GM21717 (cell line): ENCODE measurements at regions not wholly inside any gene's neighbourhood (a gene's known extent, or its start where the extent isn't known, plus 50 kb on each side); places are given as distances from the start of the nearest gene placed in this dataset.
"Not testable (repeated sequence)": the region's sequence is repeated elsewhere in the genome, so short reads cannot be mapped to it uniquely, and the experiment has no call there.

ENCODE experiments used
- ATAC-seq: cut with Tn5 transposase; IDR thresholded peaks from one replicate; pipeline ENCODE4 v1.9.1; 2021; ENCODE audit warnings: mild to moderate bottlenecking, moderate library complexity; ENCODE audit not compliant: unreplicated experiment

DNA sequence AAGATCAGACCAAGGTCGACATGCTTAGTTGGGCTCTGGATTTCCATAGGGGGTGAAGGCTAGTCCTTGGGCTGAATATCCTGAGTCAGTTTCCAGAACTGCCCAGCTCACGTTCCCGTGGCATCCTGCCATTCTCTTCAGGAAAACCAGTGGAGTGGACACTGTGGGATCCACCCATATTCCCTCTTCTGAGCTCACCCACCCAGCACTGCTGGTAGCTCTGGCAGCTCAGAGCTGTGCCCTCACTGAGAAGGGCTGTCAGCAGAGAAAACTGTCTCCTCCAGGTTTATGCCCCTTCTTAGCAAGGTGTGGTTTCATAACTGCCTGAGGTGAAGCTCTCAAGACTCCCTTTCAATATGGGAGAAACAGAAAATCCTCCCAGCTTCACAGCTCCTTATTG lies 111.7 kb downstream of the GGTLC2 start:
- no peak for ATAC-seq

DNA sequence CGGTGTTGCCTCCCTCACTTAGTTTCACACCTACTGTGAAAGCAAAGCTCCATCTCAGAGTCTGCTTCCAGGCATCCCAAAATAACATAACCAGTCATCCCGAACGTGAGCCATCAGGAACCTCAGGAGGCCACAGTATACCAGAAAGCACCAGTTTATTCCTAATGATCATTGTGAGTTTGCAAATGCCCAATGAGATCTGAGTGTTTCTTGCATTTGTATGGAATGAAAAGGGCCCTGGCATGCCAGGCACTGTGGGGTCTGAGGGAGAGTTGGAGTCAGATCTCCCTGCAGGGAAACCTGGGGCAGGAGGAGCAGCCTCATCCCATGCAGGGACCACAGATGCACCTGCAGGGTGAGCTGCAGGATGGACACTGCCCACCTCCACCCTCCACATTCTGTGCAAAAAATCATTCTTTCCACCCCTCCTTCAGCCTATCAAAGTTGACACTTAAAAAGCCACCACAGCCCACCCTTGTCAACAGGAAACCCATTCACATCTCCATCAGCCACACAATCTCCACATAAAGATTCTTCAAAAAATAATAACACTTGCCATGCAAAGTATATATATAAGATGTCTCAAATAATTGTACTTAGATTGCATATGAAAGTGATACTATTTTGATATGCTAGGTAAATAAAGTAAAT lies 112.3 kb downstream of the GGTLC2 start:
- ATAC-seq: not testable (repeated sequence)

DNA sequence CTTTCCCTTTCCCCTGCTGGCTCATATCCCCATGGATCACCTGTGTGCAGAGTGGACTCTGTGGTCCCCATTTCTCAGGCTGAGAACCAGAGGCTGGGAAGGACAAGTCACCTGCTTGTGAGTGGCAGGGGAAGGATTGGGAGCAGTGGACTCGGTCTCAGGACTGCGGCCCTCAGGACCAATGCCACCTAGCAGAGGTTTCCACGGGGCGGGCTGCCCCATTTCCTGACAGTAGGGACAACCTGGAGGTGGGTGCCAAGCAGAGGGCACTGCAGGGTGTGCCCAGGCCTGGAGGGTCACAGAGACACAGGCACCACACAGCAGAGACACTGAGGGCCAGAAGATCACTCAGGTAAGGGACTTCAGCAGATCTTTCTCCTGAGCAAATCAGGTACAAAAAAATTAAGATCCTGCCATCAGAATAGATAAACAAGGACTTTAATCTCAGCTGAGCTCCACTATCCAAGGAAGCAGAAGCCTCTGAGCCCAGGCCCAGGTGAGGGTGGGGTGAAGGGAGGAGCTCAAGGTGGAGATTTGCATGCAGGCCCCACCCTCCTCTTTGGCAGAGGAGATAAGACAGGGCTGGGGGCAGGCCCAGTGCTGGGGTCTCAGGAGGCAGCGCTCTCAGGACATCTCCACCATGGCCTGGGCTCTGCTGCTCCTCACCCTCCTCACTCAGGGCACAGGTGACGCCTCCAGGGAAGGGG lies 113.8 kb downstream of the GGTLC2 start:
- not testable (repeated sequence) for ATAC-seq

DNA sequence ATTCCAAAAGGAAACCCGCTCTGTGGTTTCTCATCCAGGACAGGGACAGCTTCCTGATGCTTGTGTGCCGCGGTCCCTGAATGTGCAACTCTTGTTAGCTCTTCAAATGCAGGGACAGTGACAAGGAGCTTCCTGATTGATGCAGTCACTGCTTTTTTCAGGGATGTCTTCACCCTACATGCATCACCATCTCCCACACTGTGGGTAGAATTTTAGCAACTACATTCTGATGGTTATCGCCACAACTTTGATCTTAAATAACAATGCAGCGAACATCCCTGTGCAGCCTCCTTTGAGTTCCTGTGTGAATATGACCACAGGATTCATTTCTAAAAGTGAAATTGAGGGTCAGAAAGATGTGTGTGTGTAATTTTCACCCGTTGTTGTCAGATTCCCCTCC lies 115.0 kb downstream of the GGTLC2 start:
- no peak for ATAC-seq

DNA sequence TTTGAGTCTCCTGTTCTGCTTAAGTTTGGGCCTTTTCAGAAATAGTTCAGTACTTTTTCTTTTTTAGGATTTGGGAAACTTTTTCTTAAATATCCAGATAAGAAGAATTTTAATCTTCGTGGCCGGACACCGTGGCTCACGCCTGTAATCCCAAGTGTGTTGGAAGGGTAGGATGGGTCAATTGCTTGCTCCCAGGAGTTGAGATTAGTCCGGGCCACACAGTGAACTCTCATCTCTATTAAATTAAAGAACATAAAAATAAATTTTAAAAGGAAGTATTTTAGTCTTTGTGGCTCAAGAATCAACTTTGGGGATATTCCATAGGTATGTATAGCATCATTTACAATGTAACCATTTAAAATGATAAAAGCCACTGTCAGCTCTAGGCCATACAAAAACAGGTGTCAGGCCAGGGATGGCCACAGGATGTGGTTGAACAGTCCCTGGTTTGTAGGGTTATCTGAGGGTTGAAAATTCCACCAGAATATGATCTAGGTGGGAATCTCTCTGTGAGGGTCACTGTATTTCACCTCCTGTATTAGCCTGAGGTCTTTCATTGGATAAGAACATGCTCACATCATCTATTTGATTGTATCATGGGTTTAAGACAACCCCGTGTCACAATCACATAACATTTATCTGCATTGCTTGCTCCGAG lies 115.6 kb downstream of the GGTLC2 start:
- no peak for ATAC-seq

DNA sequence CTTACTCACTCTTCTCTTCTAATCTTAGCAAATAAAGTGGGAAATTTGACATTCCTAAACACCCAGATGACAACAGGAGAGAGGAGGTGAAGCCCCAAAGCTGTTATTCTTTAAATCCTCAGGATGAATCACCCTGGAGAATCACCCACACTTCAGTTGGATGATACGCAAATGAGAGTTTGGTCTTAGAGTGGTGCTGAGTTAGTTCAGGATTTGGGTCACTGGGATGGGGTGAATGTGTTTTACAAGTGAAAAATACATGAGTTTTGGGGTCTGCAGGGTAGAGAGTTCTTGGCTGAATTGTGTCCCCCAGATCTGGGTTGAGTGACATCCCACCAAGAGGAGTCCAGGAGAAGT lies 117.2 kb downstream of the GGTLC2 start:
- no peak for ATAC-seq

DNA sequence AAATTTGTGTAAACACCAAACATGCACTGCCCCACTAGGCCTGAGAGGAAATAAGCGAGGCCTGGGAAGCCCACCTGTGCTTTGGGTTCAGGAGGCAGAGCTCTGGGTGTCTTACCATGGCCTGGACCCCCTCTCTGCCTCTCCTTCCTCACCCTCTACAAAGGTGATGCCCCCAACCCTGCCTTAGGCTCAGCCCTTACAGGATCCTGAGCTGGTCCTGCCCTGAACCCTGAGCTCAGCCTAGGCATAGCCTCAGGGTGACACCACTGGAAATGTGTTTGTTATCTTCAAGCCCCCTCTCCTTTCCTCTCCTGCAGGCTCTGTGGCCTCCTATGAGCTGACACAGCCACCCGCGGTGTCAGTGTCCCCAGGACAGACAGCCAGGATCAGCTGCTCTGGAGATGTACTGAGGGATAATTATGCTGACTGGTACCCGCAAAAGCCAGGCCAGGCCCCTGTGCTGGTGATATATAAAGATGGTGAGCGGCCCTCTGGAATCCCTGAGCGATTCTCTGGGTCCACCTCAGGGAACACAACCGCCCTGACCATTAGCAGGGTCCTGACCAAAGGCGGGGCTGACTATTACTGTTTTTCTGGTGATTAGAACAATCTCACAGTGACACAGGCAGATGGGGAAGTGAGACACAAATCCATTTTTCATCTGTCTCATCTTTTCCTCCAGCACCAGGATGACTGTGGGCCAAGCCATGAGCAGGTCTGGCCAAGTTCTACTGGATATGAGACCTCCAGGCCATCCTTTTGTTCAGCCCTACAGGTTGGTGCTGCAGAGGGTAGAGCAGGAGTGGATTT lies 117.8 kb downstream of the GGTLC2 start:
- ATAC-seq: no peak

DNA sequence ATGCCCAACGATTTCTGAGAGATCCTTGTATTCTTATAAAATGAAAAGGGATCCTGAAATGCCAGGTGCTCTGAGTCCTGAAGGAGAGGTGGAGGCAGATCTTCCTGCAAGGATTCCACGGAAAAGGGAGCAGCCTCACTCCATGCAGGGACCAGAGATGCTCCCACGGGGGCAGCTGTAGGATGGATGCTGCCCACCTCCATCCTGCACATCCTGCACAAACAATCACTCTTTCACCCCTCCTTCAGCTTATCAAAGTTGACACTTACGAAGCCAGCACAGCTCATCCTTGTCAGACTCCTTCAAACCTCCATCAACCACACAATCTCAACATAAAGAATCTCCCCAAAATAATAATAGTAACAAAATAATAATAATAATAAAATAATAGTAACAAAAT lies 119.1 kb downstream of the GGTLC2 start:
- no peak for ATAC-seq

DNA sequence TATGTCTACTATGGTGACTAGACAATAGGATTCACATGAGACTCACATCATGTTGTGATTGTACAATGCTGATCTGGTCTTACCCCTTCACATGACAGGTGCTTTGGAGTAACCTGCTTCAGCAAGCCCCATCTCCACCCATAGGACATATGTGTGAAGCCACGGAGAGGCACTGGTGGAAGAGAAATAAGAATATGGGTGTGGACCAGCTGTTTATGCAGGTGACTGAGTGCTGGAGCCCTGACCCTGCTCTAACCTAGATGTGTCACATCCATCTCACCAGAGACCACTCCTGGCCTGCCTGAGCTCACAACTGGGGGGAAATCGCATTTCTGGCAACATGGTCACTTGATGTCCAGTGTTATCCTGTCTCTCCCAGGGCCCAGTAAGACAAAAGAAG lies 119.7 kb downstream of the GGTLC2 start:
- no peak for ATAC-seq

DNA sequence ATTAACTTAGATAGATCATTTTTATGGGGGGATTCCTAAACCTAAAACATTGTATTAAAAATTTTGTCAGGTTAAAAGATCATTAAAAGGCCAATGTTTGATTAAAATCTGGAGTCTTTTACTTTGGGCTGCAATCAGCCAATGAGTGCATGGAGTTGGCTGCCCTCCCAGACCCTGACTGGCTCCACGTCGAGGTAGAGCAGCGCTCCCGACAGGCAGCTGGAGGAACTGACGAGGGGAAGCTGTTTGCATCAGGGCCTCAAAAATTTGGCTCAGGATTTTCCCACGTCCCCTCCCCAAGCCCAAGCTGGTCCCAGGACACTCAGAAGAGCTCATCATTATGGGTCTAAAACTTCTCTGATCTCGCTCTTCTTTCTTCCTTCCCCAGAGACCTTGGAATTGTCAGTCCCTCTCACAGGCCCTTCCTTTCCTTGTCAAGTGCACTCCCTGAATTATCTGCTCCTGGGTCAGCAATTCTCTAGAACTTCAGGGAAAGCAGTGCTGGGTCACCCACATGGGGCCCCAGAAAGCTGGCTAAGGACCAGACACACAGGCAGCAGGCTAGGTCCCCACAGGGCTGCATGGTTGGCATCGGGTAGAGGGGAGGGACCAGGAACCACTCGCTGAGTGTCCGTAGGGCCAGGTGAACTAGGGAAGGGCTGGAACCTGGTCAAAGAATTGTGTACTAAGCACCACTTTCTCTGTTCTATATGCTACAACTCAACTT lies 119.6 kb upstream of the IGLL5 start:
- ATAC-seq: no peak

DNA sequence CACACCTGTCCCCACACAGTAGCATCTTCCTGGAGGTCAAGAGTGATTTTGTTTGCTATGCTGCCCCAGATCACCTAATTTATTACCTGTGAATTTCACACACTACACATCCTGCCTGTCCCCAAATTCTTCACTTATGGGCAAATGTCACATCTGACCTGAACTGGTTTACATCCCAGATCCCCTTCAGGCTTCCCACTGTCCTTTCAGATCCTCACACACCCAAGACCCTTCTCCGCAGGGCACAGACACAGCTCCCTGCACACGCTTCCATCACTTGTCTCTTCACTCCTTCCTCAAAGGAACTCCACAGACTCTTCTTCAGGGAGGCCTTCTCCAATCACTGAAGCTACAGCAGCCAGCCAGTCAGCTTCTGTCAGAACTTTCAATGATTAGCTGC lies 118.7 kb upstream of the IGLL5 start:
- ATAC-seq: no peak

DNA sequence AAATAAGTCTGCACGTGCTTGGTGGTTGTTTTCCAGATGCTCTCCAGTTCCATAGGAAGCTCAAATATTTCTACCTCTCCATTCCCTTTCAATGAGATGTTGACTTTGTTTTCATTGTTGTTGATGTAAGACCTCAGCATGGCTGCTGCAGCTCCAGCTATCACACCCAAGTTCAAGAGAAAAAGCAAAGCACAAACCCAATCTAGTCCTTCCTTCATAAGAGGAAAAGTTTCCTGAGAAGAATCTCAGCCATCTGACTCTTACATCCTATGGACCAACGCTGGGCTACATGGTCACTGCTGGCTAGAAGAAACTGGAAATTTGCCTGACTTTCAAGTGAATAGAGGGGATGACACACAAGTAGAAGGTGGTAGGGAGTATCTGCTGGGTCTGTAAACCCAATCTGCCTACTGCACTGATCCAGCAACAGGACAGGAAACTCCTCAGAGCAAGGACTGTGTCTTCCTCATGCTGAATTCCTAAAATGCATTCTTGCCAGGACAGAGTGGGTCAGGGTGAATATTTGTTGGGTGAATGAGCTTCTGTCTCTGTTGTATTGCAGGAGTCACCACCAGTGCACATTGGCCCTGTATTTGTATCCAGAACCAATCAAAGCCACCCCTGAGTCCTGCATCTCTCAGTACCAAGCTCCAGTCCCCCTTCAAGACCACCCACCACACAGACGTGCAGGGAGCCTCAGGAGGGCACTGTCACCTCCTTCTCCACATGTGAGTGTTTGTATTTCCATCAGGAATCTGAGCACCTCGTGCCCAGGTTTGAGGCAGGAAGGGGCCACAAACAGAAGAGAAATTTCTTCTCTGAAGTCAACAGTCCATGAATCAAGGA lies 118.0 kb upstream of the IGLL5 start:
- no peak for ATAC-seq

DNA sequence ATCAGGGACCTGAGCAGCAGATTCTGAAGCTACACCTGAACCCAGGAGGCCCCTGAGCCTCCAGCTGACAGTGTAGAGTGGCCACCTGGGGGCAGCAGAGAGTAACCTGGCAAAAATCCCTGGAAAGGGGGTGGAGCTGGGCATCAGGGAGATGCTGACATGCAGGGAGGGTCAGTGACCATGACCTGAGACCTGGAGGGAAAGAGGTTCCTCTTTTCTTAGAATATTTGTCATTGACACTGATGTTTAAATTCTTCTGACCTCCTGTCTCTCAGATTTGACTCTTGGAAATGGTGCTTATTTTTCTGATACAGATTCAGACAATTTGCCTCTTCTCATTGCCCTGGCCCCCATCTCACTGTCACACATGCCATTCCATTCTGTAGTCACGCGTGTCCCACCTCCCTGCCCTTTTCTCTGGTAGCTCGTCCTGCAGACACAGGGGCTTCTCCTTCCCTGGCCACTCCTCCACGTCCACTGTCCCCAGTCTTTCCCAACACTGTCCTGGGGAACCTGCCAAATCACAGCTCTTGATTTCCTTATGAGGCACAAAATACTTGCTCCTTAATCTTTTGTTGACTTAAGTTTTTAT lies 117.2 kb upstream of the IGLL5 start:
- ATAC-seq: no peak

DNA sequence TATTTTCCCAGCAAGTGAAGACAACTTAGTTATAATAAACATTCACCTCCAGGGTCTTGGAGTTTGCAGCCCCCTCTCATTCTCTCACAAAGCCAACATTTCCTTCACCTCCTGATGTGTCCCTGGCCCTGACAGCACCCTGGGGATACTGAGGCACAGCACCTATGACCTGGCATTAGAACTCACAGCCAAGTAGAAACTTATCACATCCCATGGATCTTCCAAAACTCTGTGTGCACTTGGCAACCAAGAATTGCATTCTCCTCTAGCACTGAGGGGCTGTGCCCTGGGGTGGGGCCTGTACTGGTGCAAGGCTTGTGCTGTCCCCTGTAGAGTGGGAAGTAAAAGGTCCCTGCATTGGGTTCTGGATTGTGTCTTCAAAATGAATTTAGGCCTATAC lies 116.7 kb upstream of the IGLL5 start:
- no peak for ATAC-seq

DNA sequence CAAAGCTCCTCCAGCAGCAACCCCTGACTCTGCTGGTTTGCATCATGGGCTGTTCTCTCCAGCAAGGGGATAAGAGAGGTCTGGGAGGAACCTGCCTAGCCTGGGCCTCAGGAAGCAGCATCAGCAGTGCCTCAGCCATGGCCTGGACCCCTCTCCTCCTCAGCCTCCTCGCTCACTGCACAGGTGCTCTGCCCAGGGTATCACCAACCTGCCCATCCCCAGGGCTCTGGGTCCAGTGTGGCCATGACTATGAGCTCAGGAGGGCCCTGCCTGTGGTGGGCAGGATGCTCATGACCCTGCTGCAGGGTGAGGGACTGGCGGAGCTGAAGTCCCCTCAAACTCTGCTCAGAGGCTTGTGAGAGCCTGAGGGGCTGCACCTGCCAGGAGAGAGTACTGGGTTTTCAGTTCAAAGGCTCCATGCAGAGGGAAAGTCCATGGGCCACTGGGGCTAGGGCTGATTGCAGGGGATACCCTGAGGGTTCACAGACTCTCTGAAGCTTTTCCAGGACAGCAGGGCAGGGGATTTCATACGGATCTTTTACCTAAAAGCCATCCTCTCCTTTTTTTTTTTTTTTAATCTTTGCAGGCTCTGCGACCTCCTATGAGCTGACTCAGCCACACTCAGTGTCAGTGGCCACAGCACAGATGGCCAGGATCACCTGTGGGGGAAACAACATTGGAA lies 115.8 kb upstream of the IGLL5 start:
- no peak for ATAC-seq

DNA sequence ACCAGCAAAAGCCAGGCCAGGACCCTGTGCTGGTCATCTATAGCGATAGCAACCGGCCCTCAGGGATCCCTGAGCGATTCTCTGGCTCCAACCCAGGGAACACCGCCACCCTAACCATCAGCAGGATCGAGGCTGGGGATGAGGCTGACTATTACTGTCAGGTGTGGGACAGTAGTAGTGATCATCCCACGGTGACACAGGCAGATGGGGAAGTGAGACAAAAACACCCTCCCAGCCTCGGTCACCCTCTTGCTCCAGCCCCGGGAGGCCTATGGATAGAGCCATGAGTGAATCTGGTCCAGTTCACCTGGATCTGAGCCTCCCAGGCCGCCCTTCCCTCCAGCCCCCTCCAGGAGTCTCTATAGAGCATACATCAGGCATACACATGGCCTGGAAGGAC lies 115.2 kb upstream of the IGLL5 start:
- ATAC-seq: no peak

DNA sequence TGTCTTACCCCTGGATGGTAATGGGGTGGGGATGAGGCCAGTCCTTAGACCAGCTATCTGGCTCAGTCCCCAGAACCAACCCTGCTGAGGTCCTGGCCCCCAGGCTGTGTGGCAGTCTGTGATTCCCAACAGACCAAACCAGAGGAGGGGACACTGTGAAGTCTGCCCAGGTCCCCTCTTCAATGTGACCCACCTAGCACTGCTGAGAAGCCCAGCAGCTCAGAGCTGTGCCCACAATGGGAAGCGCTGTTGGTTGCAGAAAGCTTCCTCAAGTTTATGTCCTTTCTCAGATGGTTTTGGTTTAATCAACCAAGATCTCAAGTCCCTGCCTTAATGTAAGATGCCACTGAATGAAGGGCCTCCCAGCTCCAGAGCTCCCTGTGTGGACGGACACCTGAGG lies 114.7 kb upstream of the IGLL5 start:
- no peak for ATAC-seq

DNA sequence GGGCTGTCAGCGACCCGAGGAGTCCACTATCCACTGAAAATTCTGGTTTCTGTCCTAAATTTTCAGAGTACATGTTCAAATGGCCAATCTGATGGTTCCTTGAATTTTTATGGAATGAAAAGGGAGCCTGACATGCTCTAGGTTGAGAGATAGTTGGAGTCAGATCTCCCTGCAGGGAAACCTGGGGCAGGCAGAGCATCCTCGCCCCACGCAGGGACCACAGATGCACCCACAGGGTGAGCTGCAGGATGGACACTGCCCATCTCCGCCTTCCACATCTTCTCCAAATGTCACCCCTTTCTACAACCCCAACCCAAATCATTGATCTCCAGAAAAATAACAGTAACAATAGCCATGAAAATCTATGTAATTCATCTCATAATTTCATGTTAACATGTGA lies 114.2 kb upstream of the IGLL5 start:
- no peak for ATAC-seq

DNA sequence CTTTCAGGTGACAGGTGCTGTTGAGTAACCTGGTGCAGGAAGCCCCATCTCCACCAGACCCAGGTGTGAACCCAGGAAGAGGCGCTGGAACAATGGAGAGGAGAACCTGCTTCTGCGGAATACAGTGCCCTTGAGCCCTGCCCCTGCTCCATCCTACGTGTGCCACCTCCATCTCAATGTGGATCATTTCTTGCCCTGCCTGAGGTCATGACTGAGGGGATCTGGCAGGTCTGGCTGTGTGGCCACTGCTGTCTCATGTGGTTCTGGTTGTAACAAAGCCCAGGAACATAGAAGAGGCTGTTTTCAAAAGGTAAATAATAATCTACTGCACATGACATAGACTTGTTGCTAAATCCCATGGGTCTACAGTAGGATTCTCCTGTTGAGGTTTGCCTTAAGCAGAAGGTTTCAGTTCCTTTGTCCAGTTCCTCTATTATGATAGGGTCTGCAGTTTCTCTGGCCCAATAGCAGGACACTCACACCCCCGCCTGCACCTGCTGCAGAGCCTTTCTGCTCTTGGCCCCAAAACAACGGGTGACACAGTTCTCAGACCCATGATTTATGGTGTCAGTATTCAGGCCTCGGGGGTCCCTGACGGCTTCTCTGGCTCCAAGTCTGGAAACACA lies 113.5 kb upstream of the IGLL5 start:
- no peak for ATAC-seq
